Activated gamma-delta T cell (primary cell): ENCODE measurements at regions not wholly inside any gene's neighbourhood (a gene's known extent, or its start where the extent isn't known, plus 50 kb on each side); places are given as distances from the start of the nearest gene placed in this dataset.

ENCODE experiments used
- DNase-seq: peaks from one replicate; lab custom pipeline; 2025; lab: John Stamatoyannopoulos, UW

GRCh38 chr4:127151941-127152340 lies 480.8 kb upstream of the INTU start:
- no peak for DNase-seq

GRCh38 chr4:127155116-127155515 lies 477.6 kb upstream of the INTU start:
- no peak for DNase-seq

- no peak for DNase-seq
Measured at GRCh38 chr4:127155555-127155954, 477.2 kb upstream of the INTU start.

GRCh38 chr4:127162741-127163140 lies 470.0 kb upstream of the INTU start:
- no peak for DNase-seq

- DNase-seq, result no peak
Measured at GRCh38 chr4:127165971-127166370, 466.8 kb upstream of the INTU start.

- no peak for DNase-seq
Measured at GRCh38 chr4:127174201-127174600, 458.6 kb upstream of the INTU start.

GRCh38 chr4:127174616-127175015 lies 458.1 kb upstream of the INTU start:
- no peak for DNase-seq

GRCh38 chr4:127179256-127180087 lies 453.3 kb upstream of the INTU start:
- no peak for DNase-seq

- no peak for DNase-seq
Measured at GRCh38 chr4:127181001-127181400, 451.8 kb upstream of the INTU start.

GRCh38 chr4:127182687-127183086 lies 450.1 kb upstream of the INTU start:
- no peak for DNase-seq

GRCh38 chr4:127188847-127189246 lies 443.9 kb upstream of the INTU start:
- no peak for DNase-seq

- no peak for DNase-seq
Measured at GRCh38 chr4:127194281-127194680, 438.5 kb upstream of the INTU start.

- DNase-seq, result no peak
Measured at GRCh38 chr4:127196655-127197352, 436.0 kb upstream of the INTU start.

GRCh38 chr4:127203562-127204200 lies 429.1 kb upstream of the INTU start:
- no peak for DNase-seq

- no peak for DNase-seq
Measured at GRCh38 chr4:127204322-127204721, 428.4 kb upstream of the INTU start.

GRCh38 chr4:127209580-127210095 lies 423.1 kb upstream of the INTU start:
- DNase-seq, result no peak

GRCh38 chr4:127210893-127211649 lies 421.7 kb upstream of the INTU start:
- no peak for DNase-seq

- DNase-seq, result no peak
Measured at GRCh38 chr4:127211650-127212560, 420.9 kb upstream of the INTU start.

GRCh38 chr4:127212701-127213100 lies 420.1 kb upstream of the INTU start:
- no peak for DNase-seq

GRCh38 chr4:127214016-127214415 lies 418.7 kb upstream of the INTU start:
- no peak for DNase-seq

GRCh38 chr4:127214931-127215330 lies 417.8 kb upstream of the INTU start:
- DNase-seq, result no peak
